Stomach smooth muscle (tissue), 2 donors: ENCODE measurements at regions not wholly inside any gene's neighbourhood (a gene's known extent, or its start where the extent isn't known, plus 50 kb on each side); places are given as distances from the start of the nearest gene placed in this dataset.

Experiments
- H3K27ac ChIP-seq: one replicate; pipeline ENCODE4 v1.7.0; 2013; ENCODE audit warnings: mild to moderate bottlenecking, low read length, inconsistent platforms
- H3K27me3 ChIP-seq, 2 donors: one replicate each; pipeline ENCODE4 v1.7.0; 2013; ENCODE audit warnings: low read length in 2 of 2; ENCODE audit not compliant: insufficient read depth in 2 of 2, control insufficient read depth in 1 of 2
- H3K36me3 ChIP-seq, 2 donors: one replicate each; pipeline ENCODE4 v1.7.0; 2013; ENCODE audit warnings: low read length in 2 of 2; ENCODE audit not compliant: control insufficient read depth in 2 of 2, insufficient read depth in 2 of 2
- H3K4me1 ChIP-seq: one replicate; pipeline ENCODE4 v1.7.0; 2013; ENCODE audit warnings: low read length; ENCODE audit not compliant: control insufficient read depth, insufficient read depth
- H3K4me3 ChIP-seq, 2 donors: one replicate each; pipeline ENCODE4 v1.7.0; 2013; ENCODE audit warnings: low read length in 2 of 2
- H3K9ac ChIP-seq, 2 donors: one replicate each; pipeline ENCODE4 v1.7.0; 2013; ENCODE audit warnings: low read length in 2 of 2, mild to moderate bottlenecking in 1 of 2
- H3K9me3 ChIP-seq, 2 donors: one replicate each; pipeline ENCODE4 v1.7.0; 2013; ENCODE audit warnings: low read length in 2 of 2; ENCODE audit not compliant: control insufficient read depth in 2 of 2
- donor health status: healthy.
- donor health status: Pancreatic carcinoma.

DNA sequence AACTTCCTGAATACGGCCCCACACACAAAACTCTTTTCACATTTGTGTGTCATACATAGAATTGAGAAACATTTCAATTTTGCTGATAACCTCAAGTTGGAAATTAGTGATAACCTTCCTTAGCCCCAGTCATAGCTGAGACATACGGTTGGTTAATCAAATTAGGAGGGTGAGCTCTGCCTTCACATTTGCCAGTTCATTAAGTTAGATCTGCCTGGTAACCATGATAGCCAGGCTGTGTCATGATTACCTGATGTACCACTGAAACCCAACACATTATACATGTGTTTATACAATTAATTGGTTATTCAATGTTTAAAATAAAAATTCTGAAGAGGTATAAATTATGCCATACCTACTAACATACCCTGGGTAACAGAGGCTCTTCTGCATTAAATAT is 60.8 kb upstream of the RAB11FIP2 start:
- no peaks in the 10 kb centered on the region for H3K36me3 ChIP-seq
- H3K27me3 ChIP-seq = no peaks in the 10 kb centered on the region
- H3K9ac ChIP-seq = no peak overlapping the region
- H3K27ac ChIP-seq = no peak overlapping the region
- no peak overlapping the region for H3K4me3 ChIP-seq
- H3K4me1 ChIP-seq = no peaks in the 10 kb centered on the region
- no peaks in the 10 kb centered on the region for H3K9me3 ChIP-seq

DNA sequence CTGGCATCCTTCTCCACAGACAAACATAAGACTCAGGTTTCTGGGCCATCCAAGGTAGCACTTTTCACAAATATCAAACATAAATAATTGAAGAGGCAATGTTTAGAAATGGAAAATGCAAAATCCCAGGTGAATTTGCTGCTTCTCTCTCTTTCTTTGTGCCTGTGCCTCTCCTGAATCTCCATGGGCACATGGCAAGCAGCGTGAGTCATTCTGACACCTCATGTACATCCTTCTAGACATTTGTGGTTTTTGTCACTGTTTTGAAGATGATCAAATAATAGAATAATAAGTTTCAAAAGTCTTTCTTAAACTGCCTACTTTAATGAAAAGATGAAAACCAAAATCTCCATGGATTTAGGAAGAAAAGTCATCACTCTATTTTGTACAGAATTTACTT is 60.3 kb upstream of the RAB11FIP2 start:
- no peak overlapping the region for H3K27ac ChIP-seq

DNA sequence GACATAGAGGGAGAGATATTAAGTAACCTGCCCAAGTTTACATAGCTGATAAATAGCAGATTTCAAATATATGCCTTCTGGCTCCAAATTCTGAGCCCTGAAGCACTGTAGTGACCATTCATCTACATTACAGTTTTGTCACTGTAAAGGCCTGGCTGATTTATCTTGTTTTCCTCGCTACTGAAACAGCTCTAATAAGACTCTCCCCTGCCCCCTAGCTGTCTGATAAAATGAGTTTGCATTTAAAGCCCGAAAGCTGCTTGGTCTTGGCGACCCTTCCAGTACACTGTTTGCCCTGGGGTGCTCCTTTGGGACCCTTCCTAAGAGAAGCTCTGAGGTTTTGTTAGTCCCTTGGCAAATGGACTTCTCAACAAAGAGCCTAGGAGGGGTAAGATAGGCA is 59.7 kb upstream of the RAB11FIP2 start:
- H3K4me1 ChIP-seq = no peaks in the 10 kb centered on the region
- no peaks in the 10 kb centered on the region for H3K9me3 ChIP-seq
- no peaks in the 10 kb centered on the region for H3K36me3 ChIP-seq
- no peak overlapping the region for H3K27ac ChIP-seq
- no peak overlapping the region for H3K4me3 ChIP-seq
- no peaks in the 10 kb centered on the region for H3K27me3 ChIP-seq
- H3K9ac ChIP-seq = no peak overlapping the region

More for the DNA sequence above, 60.3 kb upstream of the RAB11FIP2 start:
- Histone ChIP-seq H3K27me3 (no peaks in the 10 kb centered on the region), H3K9me3 (no peaks in the 10 kb centered on the region), H3K36me3 (no peaks in the 10 kb centered on the region), H3K9ac (no peak overlapping the region), H3K4me1 (no peaks in the 10 kb centered on the region), H3K4me3 (no peak overlapping the region)

DNA sequence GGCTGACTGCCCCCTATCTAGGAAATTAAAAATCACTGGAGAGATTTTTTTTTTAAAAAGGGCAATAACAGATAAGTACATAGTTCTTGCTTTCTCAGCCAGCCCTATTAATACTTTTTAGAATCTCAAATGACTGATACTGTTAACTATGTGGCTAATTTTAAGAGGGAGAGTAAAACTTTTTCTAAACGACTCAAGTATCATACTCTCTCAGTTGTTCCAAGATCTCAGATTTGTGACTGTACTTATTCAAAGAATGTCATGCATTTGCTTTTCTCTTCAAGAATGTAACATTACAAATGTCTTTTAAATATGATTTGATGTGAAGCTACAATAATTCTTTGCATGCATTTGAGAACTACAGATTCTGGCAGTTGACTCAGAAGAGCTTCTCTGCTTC is 55.4 kb upstream of the RAB11FIP2 start:
- Histone ChIP-seq H3K36me3 (no peaks in the 10 kb centered on the region), H3K4me1 (no peaks in the 10 kb centered on the region), H3K27ac (no peak overlapping the region), H3K4me3 (no peak overlapping the region), H3K27me3 (no peaks in the 10 kb centered on the region), H3K9ac (no peak overlapping the region), H3K9me3 (no peaks in the 10 kb centered on the region)

DNA sequence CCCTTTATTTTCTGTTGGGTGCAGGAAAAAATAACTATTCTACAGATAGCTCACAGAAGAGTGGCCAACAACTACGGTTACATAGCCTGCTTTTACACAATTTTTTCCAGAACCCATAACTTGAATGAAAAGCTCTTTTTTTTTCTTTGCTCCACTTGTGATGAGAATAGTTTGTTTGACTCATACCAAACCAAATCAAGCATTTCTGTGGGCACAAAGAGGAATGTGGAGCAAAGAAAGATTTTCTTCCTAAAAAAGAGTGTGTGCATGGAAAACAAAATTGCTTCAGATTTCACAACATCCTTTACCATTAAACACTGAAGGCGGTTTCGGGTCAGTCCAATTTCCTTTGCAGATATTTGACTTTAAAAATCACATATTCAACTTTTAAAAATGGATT is 54.8 kb upstream of the RAB11FIP2 start:
- no peaks in the 10 kb centered on the region for H3K36me3 ChIP-seq
- no peaks in the 10 kb centered on the region for H3K4me1 ChIP-seq
- no peak overlapping the region for H3K27ac ChIP-seq
- no peaks in the 10 kb centered on the region for H3K27me3 ChIP-seq
- no peaks in the 10 kb centered on the region for H3K9me3 ChIP-seq
- H3K9ac ChIP-seq = no peak overlapping the region
- H3K4me3 ChIP-seq = no peak overlapping the region
